ENCODE measurements at regions not wholly inside any gene's neighbourhood (a gene's known extent, or its start where the extent isn't known, plus 50 kb on each side); places are given as distances from the start of the nearest gene placed in this dataset.

DNA sequence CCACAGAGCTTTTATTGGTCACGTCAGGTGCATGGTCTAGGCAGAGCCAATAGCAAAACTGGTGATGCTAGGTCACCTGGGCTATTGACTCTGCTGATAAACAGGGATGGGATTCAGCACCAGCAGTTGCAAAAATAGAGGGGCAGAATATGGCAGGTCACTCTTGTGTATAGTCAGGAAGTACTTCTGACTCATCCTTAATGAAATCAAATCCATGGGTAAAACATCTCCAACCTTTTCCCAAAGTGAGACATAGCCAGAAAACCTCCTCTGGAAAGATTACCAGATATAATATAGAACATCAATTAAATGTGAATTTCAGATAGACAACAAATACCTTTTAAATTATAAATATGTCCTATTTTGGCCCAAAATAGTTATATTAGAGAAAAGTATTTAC is 383.2 kb downstream of the METTL15 start:
- TF ChIP-seq EZH2 (IDR thresholded peaks at IDR 0.05; ENCODE audit: insufficient read depth, poor library complexity, severe bottlenecking) (no peak), EZH2phosphoT487 (IDR thresholded peaks at IDR 0.05; ENCODE audit: insufficient read depth, low read depth) (no peak)
